ENCODE measurements at regions not wholly inside any gene's neighbourhood (a gene's known extent, or its start where the extent isn't known, plus 50 kb on each side); places are given as distances from the start of the nearest gene placed in this dataset.

- TF ChIP-seq CTCF (IDR thresholded peaks at IDR 0.05) (no peak), POLR2AphosphoS5 (IDR thresholded peaks at IDR 0.05) (no peak), POLR2A (IDR thresholded peaks at IDR 0.05) (no peak)
- Histone ChIP-seq H3K27me3 (no peaks in the 10 kb centered on the region), H3K4me1 (no peaks in the 10 kb centered on the region), H3K9me3 (peaks cover 7% of the 10 kb centered on the region in 2 donors), H3K27ac (no peak overlapping the region), H3K4me3 (no peak overlapping the region), H3K36me3 (no peaks in the 10 kb centered on the region)
- intact Hi-C loops (cut with DNase I; ENCODE audit: low total_unique reads) = no loop called here
- DNase-seq (ENCODE audit: low spot score in 2 of 2) = no peak
These were observed 501.6 kb downstream of the NTRK2 start for GRCh38 chr9:85171163-85171562.

DNA sequence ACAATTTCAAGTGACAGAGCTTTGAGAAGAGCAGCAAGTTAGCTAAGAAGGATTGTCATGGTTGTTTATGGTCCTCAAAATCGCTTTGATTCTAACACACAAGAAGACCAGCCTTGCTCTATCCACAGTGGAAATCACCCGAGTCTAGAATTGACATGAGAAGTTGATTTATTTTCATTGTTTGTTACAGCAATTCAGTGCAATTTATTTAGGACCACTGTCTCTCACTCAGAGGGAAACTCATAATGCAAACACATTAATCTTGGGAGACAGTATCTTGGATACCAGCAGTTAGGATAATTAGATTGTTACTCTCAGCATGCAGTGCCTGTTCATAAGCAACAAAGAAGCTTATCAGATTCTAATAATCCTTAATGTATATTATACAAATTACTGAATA, 498.9 kb downstream of the NTRK2 start:
- TF ChIP-seq POLR2A (IDR thresholded peaks at IDR 0.05) = no peak
- no peak for TF ChIP-seq POLR2AphosphoS5 (IDR thresholded peaks at IDR 0.05)
- TF ChIP-seq CTCF (IDR thresholded peaks at IDR 0.05) = no peak
- no peak for DNase-seq (ENCODE audit: low spot score in 2 of 2)
- intact Hi-C loops (cut with DNase I; ENCODE audit: low total_unique reads) = no loop called here
- peaks cover 7% of the 10 kb centered on the region in 2 donors for H3K9me3 ChIP-seq
- H3K27me3 ChIP-seq = no peaks in the 10 kb centered on the region
- no peaks in the 10 kb centered on the region for H3K36me3 ChIP-seq
- no peaks in the 10 kb centered on the region for H3K4me1 ChIP-seq
- no peak overlapping the region for H3K4me3 ChIP-seq
- no peak overlapping the region for H3K27ac ChIP-seq

- Histone ChIP-seq H3K36me3 (no peaks in the 10 kb centered on the region), H3K4me3 (no peak overlapping the region), H3K9me3 (peaks cover 7% of the 10 kb centered on the region in 2 donors), H3K27ac (no peak overlapping the region), H3K4me1 (no peaks in the 10 kb centered on the region), H3K27me3 (no peaks in the 10 kb centered on the region)
- DNase-seq (ENCODE audit: low spot score in 2 of 2) = no peak
- TF ChIP-seq CTCF (IDR thresholded peaks at IDR 0.05) = no peak
- TF ChIP-seq POLR2AphosphoS5 (IDR thresholded peaks at IDR 0.05) = no peak
- no peak for TF ChIP-seq POLR2A (IDR thresholded peaks at IDR 0.05)
- intact Hi-C loops (cut with DNase I; ENCODE audit: low total_unique reads) = no loop called here
These were observed 497.6 kb downstream of the NTRK2 start for GRCh38 chr9:85167146-85167545.

GRCh38 chr9:85163825-85164224, 494.3 kb downstream of the NTRK2 start:
- no peaks in the 10 kb centered on the region for H3K27me3 ChIP-seq
- H3K36me3 ChIP-seq = no peaks in the 10 kb centered on the region
- no peaks in the 10 kb centered on the region for H3K9me3 ChIP-seq
- DNase-seq (ENCODE audit: low spot score in 2 of 2) = no peak
- H3K27ac ChIP-seq = no peak overlapping the region
- no peaks in the 10 kb centered on the region for H3K4me1 ChIP-seq
- TF ChIP-seq POLR2AphosphoS5 (IDR thresholded peaks at IDR 0.05) = no peak
- TF ChIP-seq CTCF (IDR thresholded peaks at IDR 0.05) = no peak
- TF ChIP-seq POLR2A (IDR thresholded peaks at IDR 0.05) = no peak
- intact Hi-C loops (cut with DNase I; ENCODE audit: low total_unique reads) = no loop called here
- H3K4me3 ChIP-seq = no peak overlapping the region

DNA sequence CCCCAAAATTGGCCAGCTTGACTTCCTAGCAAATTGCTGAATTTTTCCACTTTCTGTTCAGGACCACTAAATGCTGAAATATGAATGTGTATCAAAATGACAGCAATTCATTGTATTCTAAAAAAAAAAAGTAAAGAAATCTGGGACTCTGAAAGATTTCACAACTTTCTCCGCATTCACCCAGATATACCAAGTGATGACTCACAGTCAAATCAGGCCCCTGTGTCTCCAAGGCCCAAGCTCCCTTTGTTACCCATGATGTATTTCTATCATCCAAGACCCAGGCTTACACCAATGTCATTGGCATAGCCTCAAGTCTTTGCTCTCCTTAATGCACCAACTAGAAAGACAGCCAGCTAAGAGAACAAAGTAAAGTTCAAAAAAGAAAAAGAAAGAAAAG, 493.9 kb downstream of the NTRK2 start:
- no peak for DNase-seq (ENCODE audit: low spot score in 2 of 2)
- H3K9me3 ChIP-seq = no peaks in the 10 kb centered on the region
- no peaks in the 10 kb centered on the region for H3K4me1 ChIP-seq
- no peaks in the 10 kb centered on the region for H3K27me3 ChIP-seq
- no peaks in the 10 kb centered on the region for H3K36me3 ChIP-seq
- H3K4me3 ChIP-seq = no peak overlapping the region
- intact Hi-C loops (cut with DNase I; ENCODE audit: low total_unique reads) = no loop called here
- no peak for TF ChIP-seq POLR2AphosphoS5 (IDR thresholded peaks at IDR 0.05)
- TF ChIP-seq POLR2A (IDR thresholded peaks at IDR 0.05) = no peak
- TF ChIP-seq CTCF (IDR thresholded peaks at IDR 0.05) = no peak
- H3K27ac ChIP-seq = no peak overlapping the region

All from breast epithelium (tissue), 4 donors.